ENCODE measurements at regions not wholly inside any gene's neighbourhood (a gene's known extent, or its start where the extent isn't known, plus 50 kb on each side); places are given as distances from the start of the nearest gene placed in this dataset.

DNA sequence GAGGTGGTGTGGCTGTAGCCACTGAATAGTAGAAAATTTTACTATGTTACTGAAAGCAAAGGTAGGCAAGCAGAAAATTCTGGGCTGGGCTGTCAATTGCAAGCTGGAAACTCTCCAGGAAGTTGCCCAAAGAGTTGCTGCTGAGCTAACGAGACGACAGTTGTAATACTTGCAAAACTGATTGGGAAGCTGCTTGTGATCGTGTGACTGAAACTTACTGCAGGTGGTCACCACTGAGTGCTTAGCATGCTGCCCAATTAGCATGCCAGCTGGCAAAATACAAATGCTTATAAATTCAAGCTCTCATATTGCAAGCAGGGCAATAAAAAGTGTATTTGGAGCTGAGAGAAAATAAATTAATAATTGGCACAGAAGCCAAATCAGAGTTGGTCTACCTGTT lies 758.5 kb upstream of the EDIL3 start:
- POLR2A ChIA-PET (ENCODE audit: low non-redundant PET), result no interaction called here
- H3K9me3 ChIP-seq (ENCODE audit: low read depth, low read length, poor library complexity, severe bottlenecking), result no peaks in the 10 kb centered on the region
- BruUV-seq (replicated peaks), result no TSS peak
- intact Hi-C loops (cut with micrococcal nuclease; ENCODE audit: unreplicated experiment), result no loop called here
- TF ChIP-seq EZH2 (IDR thresholded peaks at IDR 0.05; ENCODE audit: borderline replicate concordance, low read depth, low read length, poor library complexity, severe bottlenecking), result no peak
- TF ChIP-seq, protein P1, sequence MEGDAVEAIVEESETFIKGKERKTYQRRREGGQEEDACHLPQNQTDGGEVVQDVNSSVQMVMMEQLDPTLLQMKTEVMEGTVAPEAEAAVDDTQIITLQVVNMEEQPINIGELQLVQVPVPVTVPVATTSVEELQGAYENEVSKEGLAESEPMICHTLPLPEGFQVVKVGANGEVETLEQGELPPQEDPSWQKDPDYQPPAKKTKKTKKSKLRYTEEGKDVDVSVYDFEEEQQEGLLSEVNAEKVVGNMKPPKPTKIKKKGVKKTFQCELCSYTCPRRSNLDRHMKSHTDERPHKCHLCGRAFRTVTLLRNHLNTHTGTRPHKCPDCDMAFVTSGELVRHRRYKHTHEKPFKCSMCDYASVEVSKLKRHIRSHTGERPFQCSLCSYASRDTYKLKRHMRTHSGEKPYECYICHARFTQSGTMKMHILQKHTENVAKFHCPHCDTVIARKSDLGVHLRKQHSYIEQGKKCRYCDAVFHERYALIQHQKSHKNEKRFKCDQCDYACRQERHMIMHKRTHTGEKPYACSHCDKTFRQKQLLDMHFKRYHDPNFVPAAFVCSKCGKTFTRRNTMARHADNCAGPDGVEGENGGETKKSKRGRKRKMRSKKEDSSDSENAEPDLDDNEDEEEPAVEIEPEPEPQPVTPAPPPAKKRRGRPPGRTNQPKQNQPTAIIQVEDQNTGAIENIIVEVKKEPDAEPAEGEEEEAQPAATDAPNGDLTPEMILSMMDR (conservative IDR thresholded peaks at IDR 0.05; ENCODE audit: low read depth, low read length), result no peak
- no peak overlapping the region for H3K4me3 ChIP-seq (ENCODE audit: low read depth, low read length, poor library complexity, severe bottlenecking)
- H3K36me3 ChIP-seq (ENCODE audit: insufficient read depth, low read length, poor library complexity, severe bottlenecking), result no peaks in the 10 kb centered on the region
- no peak overlapping the region for H3K27ac ChIP-seq (ENCODE audit: low read depth, low read length, poor library complexity, severe bottlenecking)
- H3K27me3 ChIP-seq (replicated peaks; ENCODE audit: insufficient read depth, low read depth, low read length, poor library complexity), result no peaks in the 10 kb centered on the region
- CTCF ChIA-PET, result no interaction called here
- DNase-seq (ENCODE audit: low spot score), result no peak
- no peaks in the 10 kb centered on the region for H3K4me1 ChIP-seq (ENCODE audit: insufficient read depth, low read length, poor library complexity, severe bottlenecking)

DNA sequence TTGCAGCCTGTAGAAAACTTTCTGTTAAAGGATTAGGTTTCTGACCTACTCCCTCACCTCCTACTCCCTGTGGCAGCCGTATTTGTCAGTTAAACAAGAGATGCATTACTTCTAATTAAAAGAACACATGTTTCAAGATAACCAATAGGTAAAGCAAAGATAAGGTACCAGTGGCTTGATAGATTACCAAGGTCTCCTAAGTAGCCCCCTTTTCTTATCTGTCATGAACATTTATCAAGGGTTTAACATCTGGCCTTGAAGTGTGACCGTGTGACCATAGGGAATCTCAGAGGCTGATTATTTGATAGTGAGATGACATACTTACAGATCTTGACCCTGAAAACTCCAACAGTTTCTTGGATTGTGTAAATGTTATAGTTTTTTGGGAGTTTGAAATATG lies 764.0 kb upstream of the EDIL3 start:
- H3K4me3 ChIP-seq (ENCODE audit: low read depth, low read length, poor library complexity, severe bottlenecking), result no peak overlapping the region
- intact Hi-C loops (cut with micrococcal nuclease; ENCODE audit: unreplicated experiment), result no loop called here
- BruUV-seq (replicated peaks), result no TSS peak
- no peaks in the 10 kb centered on the region for H3K36me3 ChIP-seq (ENCODE audit: insufficient read depth, low read length, poor library complexity, severe bottlenecking)
- no peaks in the 10 kb centered on the region for H3K27me3 ChIP-seq (replicated peaks; ENCODE audit: insufficient read depth, low read depth, low read length, poor library complexity)
- H3K27ac ChIP-seq (ENCODE audit: low read depth, low read length, poor library complexity, severe bottlenecking), result no peak overlapping the region
- CTCF ChIA-PET, result no interaction called here
- TF ChIP-seq EZH2 (IDR thresholded peaks at IDR 0.05; ENCODE audit: borderline replicate concordance, low read depth, low read length, poor library complexity, severe bottlenecking), result no peak
- TF ChIP-seq, protein P1 (conservative IDR thresholded peaks at IDR 0.05; ENCODE audit: low read depth, low read length), result no peak
- H3K4me1 ChIP-seq (ENCODE audit: insufficient read depth, low read length, poor library complexity, severe bottlenecking), result no peaks in the 10 kb centered on the region
- POLR2A ChIA-PET (ENCODE audit: low non-redundant PET), result no interaction called here
- DNase-seq (ENCODE audit: low spot score), result no peak
- no peaks in the 10 kb centered on the region for H3K9me3 ChIP-seq (ENCODE audit: low read depth, low read length, poor library complexity, severe bottlenecking)

DNA sequence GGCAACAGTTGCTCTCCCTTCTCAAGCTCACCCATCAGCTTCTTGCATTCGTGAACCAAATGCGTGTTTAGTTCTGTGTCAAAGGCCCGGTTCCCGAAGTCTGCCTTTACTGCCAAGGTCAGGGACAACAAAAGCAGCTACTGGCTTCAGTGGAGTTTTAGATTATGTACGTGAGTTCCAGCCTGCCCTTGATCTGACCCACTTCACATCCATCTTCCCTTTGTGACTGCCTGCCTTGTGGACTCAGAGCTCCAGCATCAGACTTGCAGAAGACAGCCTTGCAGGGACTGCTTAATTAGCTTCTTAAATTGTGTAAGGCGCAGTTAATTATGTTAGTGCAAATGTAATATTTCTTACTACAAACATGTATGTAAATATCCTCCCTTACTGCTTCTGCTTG lies 774.7 kb upstream of the EDIL3 start:
- ChIA-PET POLR2A (ENCODE audit: low non-redundant PET) (no interaction called here), CTCF (no interaction called here)
- no peak for DNase-seq (ENCODE audit: low spot score)
- Histone ChIP-seq H3K36me3 (ENCODE audit: insufficient read depth, low read length, poor library complexity, severe bottlenecking) (no peaks in the 10 kb centered on the region), H3K27ac (ENCODE audit: low read depth, low read length, poor library complexity, severe bottlenecking) (no peak overlapping the region), H3K9me3 (ENCODE audit: low read depth, low read length, poor library complexity, severe bottlenecking) (no peaks in the 10 kb centered on the region), H3K27me3 (replicated peaks; ENCODE audit: insufficient read depth, low read depth, low read length, poor library complexity) (no peaks in the 10 kb centered on the region), H3K4me1 (ENCODE audit: insufficient read depth, low read length, poor library complexity, severe bottlenecking) (no peaks in the 10 kb centered on the region), H3K4me3 (ENCODE audit: low read depth, low read length, poor library complexity, severe bottlenecking) (no peak overlapping the region)
- TF ChIP-seq EZH2 (IDR thresholded peaks at IDR 0.05; ENCODE audit: borderline replicate concordance, low read depth, low read length, poor library complexity, severe bottlenecking), result no peak
- TF ChIP-seq, protein P1 (conservative IDR thresholded peaks at IDR 0.05; ENCODE audit: low read depth, low read length), result no peak
- BruUV-seq (replicated peaks), result no TSS peak
- intact Hi-C loops (cut with micrococcal nuclease; ENCODE audit: unreplicated experiment), result no loop called here

Measured in A673 (cell line).